Retinal pigment epithelial cell (primary cell): ENCODE measurements at regions not wholly inside any gene's neighbourhood (a gene's known extent, or its start where the extent isn't known, plus 50 kb on each side); places are given as distances from the start of the nearest gene placed in this dataset.
"Not testable (repeated sequence)": the region's sequence is repeated elsewhere in the genome, so short reads cannot be mapped to it uniquely, and the experiment has no call there.

Experiments
- DNase-seq: peaks from one replicate; pipeline ENCODE4 v3.0.0-alpha.2; 2010; ENCODE audit warnings: low read depth
- H3K4me3 ChIP-seq: 2 replicates; pipeline ENCODE4 v1.5.1; 2011; ENCODE audit warnings: mild to moderate bottlenecking, low read length, control low read depth, moderate library complexity
- CTCF ChIP-seq: conservative IDR thresholded peaks from 2 replicates; pipeline ENCODE4 v1.5.1; 2011; ENCODE audit warnings: low read depth, low read length, control low read depth, inconsistent platforms

DNA sequence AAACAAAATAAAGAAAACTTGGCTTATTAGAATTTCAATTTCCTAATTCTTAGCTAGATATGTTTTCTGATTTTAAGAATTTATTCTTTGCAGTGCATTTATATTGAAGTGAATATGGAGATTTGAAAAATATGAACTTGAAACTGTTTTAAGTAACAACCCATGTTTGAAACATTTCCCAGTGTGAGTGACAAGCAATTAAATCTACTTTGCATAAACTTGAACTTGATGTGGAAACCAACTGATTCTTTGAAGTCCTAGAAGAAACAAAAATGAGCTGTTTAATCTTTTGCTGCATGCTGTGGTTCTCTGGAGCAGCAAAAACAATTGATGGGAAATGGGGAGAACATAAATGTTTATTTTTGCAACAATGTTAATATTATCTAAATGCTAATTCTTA is 430.2 kb downstream of the ARL4A start:
- H3K4me3 ChIP-seq = no peak overlapping the region
- TF ChIP-seq CTCF = no peak
- no peak for DNase-seq

GRCh38 chr7:13124629-13125028 is 437.2 kb downstream of the ARL4A start:
- not testable (repeated sequence) for DNase-seq

GRCh38 chr7:13126347-13126746 is 438.9 kb downstream of the ARL4A start:
- no peak for TF ChIP-seq CTCF
- DNase-seq = no peak
- no peak overlapping the region for H3K4me3 ChIP-seq

More at GRCh38 chr7:13124629-13125028, 437.2 kb downstream of the ARL4A start:
- H3K4me3 ChIP-seq = not testable (repeated sequence)

GRCh38 chr7:13130321-13130720 is 442.9 kb downstream of the ARL4A start:
- no peak overlapping the region for H3K4me3 ChIP-seq
- DNase-seq = no peak
- TF ChIP-seq CTCF = no peak

DNA sequence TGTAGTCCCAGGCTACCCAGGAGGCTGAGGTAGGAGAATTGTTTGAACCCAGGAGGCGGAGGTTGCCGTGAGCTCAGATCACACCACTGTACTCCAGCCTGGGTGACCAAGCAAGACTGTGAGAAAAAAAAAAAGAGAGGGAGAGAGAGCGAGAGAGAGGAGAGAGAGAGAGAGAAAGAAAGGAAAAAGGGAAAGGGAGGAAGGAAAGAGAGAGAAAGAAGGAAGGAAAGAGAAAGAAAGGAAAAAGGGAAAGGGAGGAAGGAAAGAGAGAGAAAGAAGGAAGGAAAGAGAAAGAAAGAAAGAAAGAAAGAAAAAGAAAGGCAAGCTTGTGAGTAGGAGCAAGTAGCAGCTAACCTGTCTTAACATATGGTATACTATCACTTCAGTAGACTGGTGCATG is 443.5 kb downstream of the ARL4A start:
- not testable (repeated sequence) for H3K4me3 ChIP-seq, DNase-seq

DNA sequence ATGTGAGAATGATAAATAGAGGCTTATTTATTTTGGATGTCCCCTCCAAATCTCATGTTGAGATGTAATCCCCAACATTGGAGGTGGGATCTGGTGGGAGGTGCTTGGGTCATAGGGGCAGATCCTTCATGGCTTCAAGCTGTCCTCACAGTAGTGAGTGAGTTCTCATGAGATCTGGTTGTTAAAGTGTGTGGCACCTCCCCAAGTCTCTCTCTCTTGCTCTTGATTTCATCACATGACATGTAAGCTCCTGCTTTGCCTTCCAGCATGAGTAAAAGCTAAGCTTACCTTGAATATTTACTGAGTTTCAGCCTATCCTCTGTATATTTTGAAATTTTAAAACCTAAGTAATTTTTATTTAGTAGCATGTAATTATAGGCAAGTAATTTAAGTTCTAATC is 444.9 kb downstream of the ARL4A start:
- no peak for DNase-seq
- H3K4me3 ChIP-seq = no peak overlapping the region
- no peak for TF ChIP-seq CTCF

- not testable (repeated sequence) for H3K4me3 ChIP-seq
Measured at GRCh38 chr7:13136345-13136744, 448.9 kb downstream of the ARL4A start.

GRCh38 chr7:13139436-13139835 is 452.0 kb downstream of the ARL4A start:
- DNase-seq = no peak
- no peak for TF ChIP-seq CTCF
- H3K4me3 ChIP-seq = no peak overlapping the region

More at GRCh38 chr7:13136345-13136744, 448.9 kb downstream of the ARL4A start:
- DNase-seq = not testable (repeated sequence)

- H3K4me3 ChIP-seq = no peak overlapping the region
- TF ChIP-seq CTCF = no peak
- DNase-seq = no peak
Measured at GRCh38 chr7:13144673-13145072, 457.2 kb downstream of the ARL4A start.
